NCI-H2196 (cell line): ENCODE measurements at regions not wholly inside any gene's neighbourhood (a gene's known extent, or its start where the extent isn't known, plus 50 kb on each side); places are given as distances from the start of the nearest gene placed in this dataset.

Source experiments
- DNase-seq: peaks from one replicate; lab custom pipeline; 2025; ENCODE audit not compliant: unreplicated experiment; lab: John Stamatoyannopoulos, UW

DNA sequence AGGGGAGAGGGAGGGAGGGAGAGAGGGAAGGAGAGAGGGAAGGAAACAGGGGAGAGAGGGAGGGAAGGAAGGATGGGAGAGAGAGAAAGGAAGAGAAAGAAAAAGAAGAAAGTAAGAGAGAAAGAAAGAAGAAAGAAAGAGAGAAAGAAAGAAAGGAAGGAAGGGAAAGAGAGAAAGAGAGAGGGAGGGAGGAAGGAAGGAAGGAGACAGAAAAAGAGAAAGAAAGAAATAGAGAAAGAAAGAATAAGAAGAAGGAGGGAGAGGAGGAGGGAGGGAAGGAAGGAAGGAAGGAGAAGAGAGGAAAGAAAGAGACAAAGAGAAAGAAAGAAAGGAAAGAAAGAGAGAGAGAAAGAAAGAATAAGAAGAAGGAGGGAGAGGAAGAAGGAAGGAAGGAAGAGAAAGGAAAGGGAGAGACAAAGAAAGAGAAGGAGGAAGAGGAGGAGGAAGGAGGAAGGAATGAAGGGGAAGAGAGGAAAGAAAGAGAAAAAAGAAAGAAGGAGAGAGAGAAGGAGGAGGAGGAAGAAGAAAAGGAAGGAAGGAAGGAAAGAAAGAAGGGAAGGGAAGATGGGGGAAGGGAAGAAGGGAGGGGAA is 189.6 kb downstream of the PARM1 start:
- no peak for DNase-seq

DNA sequence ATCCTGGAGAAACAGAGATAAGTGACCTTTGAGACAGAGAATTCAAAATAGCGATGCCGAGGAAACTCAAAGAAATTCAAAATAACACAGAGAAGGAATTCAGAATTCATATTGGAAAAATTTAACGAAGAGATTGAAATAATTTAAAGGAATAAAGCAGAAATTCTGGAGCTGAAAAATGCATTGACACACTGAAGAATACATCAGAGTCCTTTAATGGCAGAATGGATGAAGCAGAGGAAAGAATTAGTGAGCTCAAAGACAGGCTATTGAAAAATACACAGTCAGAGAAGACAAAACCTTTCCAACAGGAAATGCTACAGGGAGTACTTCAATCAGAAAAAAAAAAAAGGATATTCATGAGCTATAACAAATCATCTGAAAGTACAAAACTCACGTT is 185.8 kb downstream of the PARM1 start:
- DNase-seq: no peak

DNA sequence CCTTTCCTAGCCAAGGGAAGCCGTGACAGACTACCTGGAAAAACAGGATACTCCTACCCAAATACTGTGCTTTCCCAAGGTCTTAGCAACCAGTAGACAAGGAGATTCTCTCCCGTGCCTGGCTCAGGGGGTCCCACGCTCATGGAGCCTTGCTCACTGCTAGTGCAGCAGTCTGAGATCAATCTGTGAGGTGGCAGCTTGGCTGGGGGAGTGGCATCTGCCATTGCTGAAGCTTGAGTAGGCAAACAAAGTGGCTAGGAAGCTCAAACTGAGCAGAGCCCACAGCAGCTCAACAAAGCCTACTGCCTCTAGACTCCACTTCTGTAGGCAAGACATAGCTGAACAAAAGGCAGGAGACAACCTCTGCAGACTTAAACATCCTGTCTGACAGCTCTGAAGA is 177.1 kb downstream of the PARM1 start:
- no peak for DNase-seq

DNA sequence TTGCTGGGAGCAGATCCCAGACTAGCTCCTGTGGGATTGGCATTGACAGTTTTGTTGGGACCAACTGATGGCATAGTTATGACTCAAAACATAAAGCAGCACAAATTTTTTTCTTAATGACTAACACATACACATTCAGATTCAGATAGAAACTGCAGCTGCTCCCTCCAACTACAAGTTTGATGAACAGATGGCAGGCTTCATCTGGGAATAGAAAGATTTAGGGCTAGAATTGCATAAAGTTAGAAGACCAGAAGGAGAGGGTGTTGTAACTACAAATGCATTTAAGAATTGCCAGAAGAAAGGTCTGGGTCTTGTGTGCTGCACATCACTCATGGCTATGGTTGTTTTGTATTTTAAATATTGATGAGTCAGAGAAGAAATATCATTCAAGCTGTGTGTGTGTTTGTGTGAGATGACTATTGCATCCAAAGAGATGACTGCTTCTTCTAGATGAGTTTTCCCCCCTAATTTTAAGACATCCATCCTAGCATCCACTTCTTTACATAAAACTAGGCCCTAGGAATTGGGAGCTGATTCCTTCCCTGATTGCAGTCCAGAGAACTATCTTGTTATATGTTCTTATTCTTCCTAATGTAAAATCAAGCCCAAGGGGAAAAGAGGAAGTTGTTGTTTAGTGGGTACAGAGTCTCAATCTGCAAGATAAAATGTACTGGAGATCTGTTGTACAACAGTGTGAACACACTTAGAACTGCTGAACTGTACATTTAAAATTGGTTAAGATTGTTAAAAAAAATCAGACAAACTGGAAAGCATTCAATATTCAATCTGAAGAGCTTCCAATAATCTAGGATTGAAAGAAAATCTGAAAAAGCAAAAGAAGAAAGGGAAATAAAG is 175.1 kb downstream of the PARM1 start:
- no peak for DNase-seq

DNA sequence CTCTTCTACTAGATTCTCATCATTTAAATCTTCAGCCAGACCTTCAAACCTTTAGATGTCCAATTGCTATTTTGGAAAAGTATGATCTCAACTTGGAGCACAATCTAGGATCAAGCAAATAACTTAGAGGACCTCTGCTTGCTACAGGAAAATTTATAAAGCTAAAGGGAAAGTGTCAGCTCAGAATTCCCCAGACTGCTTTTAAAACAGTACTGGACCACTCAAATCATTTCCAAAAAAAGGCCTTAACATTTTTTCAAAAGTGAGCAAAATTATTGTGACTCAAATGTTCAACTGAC is 169.8 kb downstream of the PARM1 start:
- no peak for DNase-seq

DNA sequence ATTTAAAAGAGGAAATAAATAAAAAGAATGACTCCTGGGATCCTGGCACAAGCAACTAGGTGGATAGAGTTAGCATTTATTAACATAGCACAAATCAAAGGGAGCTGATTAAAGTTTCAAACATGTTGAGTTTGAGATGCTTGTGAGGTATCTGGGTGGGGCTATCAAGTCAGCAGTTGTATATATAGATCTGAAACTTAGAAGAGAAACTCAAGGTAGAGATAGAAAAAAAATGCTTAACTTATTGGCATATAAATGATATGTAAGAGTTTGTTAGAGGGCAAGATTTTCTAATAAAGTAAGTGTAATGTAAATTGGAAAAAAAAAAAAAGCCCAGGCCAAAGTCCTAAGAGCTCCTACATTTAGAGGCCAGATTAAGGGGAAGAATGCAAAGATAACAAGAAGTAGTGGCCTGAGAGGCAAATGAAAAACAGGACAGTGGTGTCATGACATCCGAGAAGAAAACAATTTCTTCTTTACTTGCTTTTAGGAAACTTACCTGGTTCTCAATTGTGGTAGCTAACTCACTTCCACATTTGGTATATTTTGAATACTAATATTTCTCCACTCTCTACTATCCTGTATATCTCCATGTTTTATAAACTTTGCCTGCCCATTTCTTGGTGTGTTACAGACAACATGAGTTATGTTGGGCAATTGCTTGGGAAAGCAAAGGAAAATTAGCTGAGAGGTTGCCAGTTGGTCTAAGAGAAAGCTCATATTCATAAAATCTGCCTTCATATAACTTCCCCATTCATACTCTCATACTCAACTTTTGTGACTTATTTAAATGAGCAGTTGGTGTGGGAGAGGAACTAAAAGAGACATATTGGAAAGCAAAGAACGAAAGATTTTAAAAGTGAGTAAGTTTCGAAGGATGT is 169.2 kb downstream of the PARM1 start:
- DNase-seq: no peak
